IMR-90 (cell line): ENCODE measurements at regions not wholly inside any gene's neighbourhood (a gene's known extent, or its start where the extent isn't known, plus 50 kb on each side); places are given as distances from the start of the nearest gene placed in this dataset.

ENCODE experiments used
- ATAC-seq: fragments of 200-7000 bp; cut with Tn5 transposase; 2 replicates; pipeline ENCODE4 v1.9.1; 2020; ENCODE audit warnings: low read depth, mild to moderate bottlenecking, moderate library complexity
- BruUV-seq: library from RNA; stranded (reverse); fragments of 400-500 nt; replicated peaks from 2 replicates; lab custom pipeline; 2021; lab: Mats Ljungman, UMichigan
- CTCF ChIA-PET: fragments of 300-600 bp; formaldehyde crosslinking; extraction: SDS; loops from one replicate; lab custom pipeline; 2021; ENCODE audit warnings: antibody characterized with exemption; lab: Yijun Ruan, JAX
- POLR2A ChIA-PET: fragments of 300-600 bp; sonication (Branson Sonifier 250); formaldehyde crosslinking; loops from one replicate; lab custom pipeline; 2022; ENCODE audit warnings: antibody characterized with exemption; ENCODE audit not compliant: unreplicated experiment; lab: Charles Lee
- DNase-seq: peaks from one replicate; pipeline ENCODE4 v3.0.0; 2013
- H2AFZ ChIP-seq: replicated peaks from 2 replicates; pipeline ENCODE3; 2013; ENCODE audit warnings: low read length, mild to moderate bottlenecking; ENCODE audit not compliant: poor library complexity
- H2AK5ac ChIP-seq: 2 replicates; pipeline ENCODE4 v1.6.1; 2013; ENCODE audit warnings: low read depth, low read length, inconsistent platforms
- H2AK9ac ChIP-seq: replicated peaks from 2 replicates; pipeline ENCODE3; 2013; ENCODE audit warnings: mild to moderate bottlenecking, low read depth, low read length, moderate library complexity; ENCODE audit not compliant: poor library complexity
- H2BK120ac ChIP-seq: 2 replicates; pipeline ENCODE4 v1.6.1; 2013; ENCODE audit warnings: low read depth, low read length, inconsistent platforms
- H2BK15ac ChIP-seq: 3 replicates; pipeline ENCODE4 v1.6.1; 2013; ENCODE audit warnings: low read depth, low read length, inconsistent platforms
- H2BK20ac ChIP-seq: 2 replicates; pipeline ENCODE4 v1.6.1; 2013; ENCODE audit warnings: low read depth, mild to moderate bottlenecking, inconsistent platforms, low read length, moderate library complexity
- H2BK5ac ChIP-seq: 2 replicates; pipeline ENCODE4 v1.6.1; 2013; ENCODE audit warnings: mild to moderate bottlenecking, low read depth, low read length, inconsistent platforms; ENCODE audit not compliant: poor library complexity, severe bottlenecking
- H3K14ac ChIP-seq: replicated peaks from 2 replicates; pipeline ENCODE4 v1.6.1; 2013; ENCODE audit warnings: low read depth, low read length, inconsistent platforms
- H3K18ac ChIP-seq: 2 replicates; pipeline ENCODE4 v1.6.1; 2013; ENCODE audit warnings: low read depth, low read length, control low read depth
- H3K23ac ChIP-seq: 2 replicates; pipeline ENCODE4 v1.6.1; 2013; ENCODE audit warnings: low read depth, low read length, inconsistent platforms
- H3K27ac ChIP-seq: 2 replicates; pipeline ENCODE4 v1.5.1; 2013; ENCODE audit warnings: mild to moderate bottlenecking, control low read depth, low read length; ENCODE audit not compliant: insufficient read depth
- H3K27me3 ChIP-seq: 2 replicates; pipeline ENCODE4 v1.6.1; 2013; ENCODE audit warnings: low read length; ENCODE audit not compliant: control insufficient read depth, insufficient read depth
- H3K36me3 ChIP-seq: 2 replicates; pipeline ENCODE4 v1.6.1; 2013; ENCODE audit warnings: low read length, mixed read lengths; ENCODE audit not compliant: control insufficient read depth, insufficient read depth
- H3K4ac ChIP-seq: 2 replicates; pipeline ENCODE4 v1.6.1; 2013; ENCODE audit warnings: low read depth, low read length, inconsistent platforms
- H3K4me1 ChIP-seq: 2 replicates; pipeline ENCODE4 v1.6.1; 2013; ENCODE audit warnings: low read length, mixed read lengths; ENCODE audit not compliant: control insufficient read depth, insufficient read depth
- H3K4me2 ChIP-seq: 2 replicates; pipeline ENCODE4 v1.6.1; 2013; ENCODE audit warnings: low read depth, mild to moderate bottlenecking, control low read depth, low read length, moderate library complexity
- H3K4me3 ChIP-seq: 2 replicates; pipeline ENCODE4 v1.5.1; 2013; ENCODE audit warnings: low read depth, mild to moderate bottlenecking, control low read depth, low read length, moderate library complexity; ENCODE audit not compliant: insufficient read depth
- H3K56ac ChIP-seq: 2 replicates; pipeline ENCODE4 v1.6.1; 2013; ENCODE audit warnings: low read length, inconsistent platforms; ENCODE audit not compliant: insufficient read depth; ENCODE audit errors: extremely low read depth
- H3K79me1 ChIP-seq, 2 experiments: 2 replicates each; pipeline ENCODE4 v1.6.1; 2013; ENCODE audit warnings: low read length in 2 of 2, inconsistent platforms in 1 of 2, low read depth in 1 of 2
- H3K9ac ChIP-seq: 2 replicates; pipeline ENCODE4 v1.6.1; 2013; ENCODE audit warnings: low read depth, low read length, control low read depth
- H3K9me1 ChIP-seq: 2 replicates; pipeline ENCODE4 v1.6.1; 2013; ENCODE audit warnings: low read length, inconsistent platforms; ENCODE audit not compliant: insufficient read depth
- H3K9me3 ChIP-seq: 2 replicates; pipeline ENCODE4 v1.6.1; 2013; ENCODE audit warnings: low read length; ENCODE audit not compliant: control insufficient read depth, insufficient read depth
- H4K20me1 ChIP-seq: 2 replicates; pipeline ENCODE4 v1.6.1; 2013; ENCODE audit warnings: low read length, inconsistent platforms; ENCODE audit not compliant: insufficient read depth
- H4K5ac ChIP-seq: 2 replicates; pipeline ENCODE4 v1.6.1; 2013; ENCODE audit warnings: mild to moderate bottlenecking, low read depth, low read length, control low read depth
- H4K8ac ChIP-seq, 2 experiments: 2 replicates each; pipeline ENCODE4 v1.6.1; 2013; ENCODE audit warnings: low read depth in 2 of 2, low read length in 2 of 2, control low read depth in 1 of 2, inconsistent platforms in 1 of 2
- H4K91ac ChIP-seq: 2 replicates; pipeline ENCODE4 v1.6.1; 2013; ENCODE audit warnings: low read depth, low read length, inconsistent platforms; ENCODE audit not compliant: insufficient read depth
- BHLHE40 ChIP-seq: fragments of 150-350 bp; IDR thresholded peaks from 2 replicates; pipeline ENCODE4 v1.6.1; 2016; ENCODE audit warnings: mild to moderate bottlenecking, low read depth, low read length
- CEBPB ChIP-seq: IDR thresholded peaks from 2 replicates; pipeline ENCODE4 v1.6.1; 2012; ENCODE audit warnings: low read depth, low read length, improper control_type of control experiment
- CHD1 ChIP-seq: IDR thresholded peaks from 2 replicates; pipeline ENCODE4 v1.6.1; 2012; ENCODE audit warnings: low read depth, low read length, improper control_type of control experiment
- CTCF ChIP-seq: conservative IDR thresholded peaks from 2 replicates; pipeline ENCODE4 v1.5.1; 2012; ENCODE audit warnings: mild to moderate bottlenecking, low read depth, low read length, improper control_type of control experiment
- ELK1 ChIP-seq: fragments of 150-350 bp; IDR thresholded peaks from 2 replicates; pipeline ENCODE4 v1.6.1; 2016; ENCODE audit warnings: low read depth, mild to moderate bottlenecking, low read length, moderate library complexity, borderline replicate concordance
- FOS ChIP-seq: fragments of 150-350 bp; IDR thresholded peaks from 2 replicates; pipeline ENCODE4 v1.6.1; 2016; ENCODE audit warnings: low read depth, low read length
- MAFK ChIP-seq: IDR thresholded peaks from 2 replicates; pipeline ENCODE4 v1.6.1; 2012; ENCODE audit warnings: low read depth, low read length, improper control_type of control experiment
- MAZ ChIP-seq: IDR thresholded peaks from 2 replicates; pipeline ENCODE4 v1.6.1; 2012; ENCODE audit warnings: low read depth, mild to moderate bottlenecking, low read length, improper control_type of control experiment, moderate library complexity, borderline replicate concordance
- MXI1 ChIP-seq: IDR thresholded peaks from 2 replicates; pipeline ENCODE4 v1.6.1; 2012; ENCODE audit warnings: low read depth, mild to moderate bottlenecking, low read length, moderate library complexity, borderline replicate concordance
- NFE2L2 ChIP-seq: fragments of 150-350 bp; IDR thresholded peaks from 2 replicates; pipeline ENCODE4 v1.6.1; 2016; ENCODE audit warnings: low read depth, mild to moderate bottlenecking, low read length
- POLR2A ChIP-seq: IDR thresholded peaks from 2 replicates; pipeline ENCODE4 v1.6.1; 2012; ENCODE audit warnings: mild to moderate bottlenecking, low read depth, low read length
- RAD21 ChIP-seq: IDR thresholded peaks from 2 replicates; pipeline ENCODE4 v1.6.1; 2012; ENCODE audit warnings: low read length, improper control_type of control experiment
- RCOR1 ChIP-seq: IDR thresholded peaks from 2 replicates; pipeline ENCODE4 v1.6.1; 2012; ENCODE audit warnings: mild to moderate bottlenecking, low read length, improper control_type of control experiment; ENCODE audit not compliant: insufficient replicate concordance
- RFX5 ChIP-seq: IDR thresholded peaks from 2 replicates; pipeline ENCODE4 v1.8.0; 2012; ENCODE audit warnings: low read depth, mild to moderate bottlenecking, low read length, moderate library complexity
- USF2 ChIP-seq: fragments of 150-350 bp; IDR thresholded peaks from 2 replicates; pipeline ENCODE4 v1.6.1; 2017; ENCODE audit warnings: mild to moderate bottlenecking, antibody characterized with exemption, low read length, low read depth
- WGBS, 2 experiments: methylation state at CpG; one replicate each; pipeline versions ENCODE4 v1.1.5 to v1.1.7; 2013; ENCODE audit warnings: missing lambda C conversion rate in 2 of 2; ENCODE audit not compliant: insufficient read length in 1 of 2; ENCODE audit errors: extremely low coverage in 2 of 2; 5-methylcytosine and 5-hydroxymethylcytosine counted together
- dilution Hi-C: fragments of 300-500 bp; cut with HindIII; formaldehyde crosslinking; loops from one replicate; pipeline ENCODE4 v1.14.3; 2018; ENCODE audit warnings: low sequenced_read_pairs; ENCODE audit not compliant: unreplicated experiment
- in situ Hi-C: fragments of 300-500 bp; cut with MboI; formaldehyde crosslinking; loops from 3 replicates; pipeline ENCODE4 v1.14.3; 2019; ENCODE audit warnings: low sequenced_read_pairs, inconsistent platforms, mixed read lengths
- intact Hi-C: fragments of 100-400 bp; cut with micrococcal nuclease; formaldehyde crosslinking; loops from 2 replicates; pipeline ENCODE4 v1.10.0; 2022

GRCh38 chr1:103467100-103467499 lies 58.4 kb upstream of the RNPC3 start:
- H4K5ac ChIP-seq, result no peak overlapping the region
- dilution Hi-C loops (no loop called here), in situ Hi-C loops (no loop called here), intact Hi-C loops (loop anchor here (10.0 kb wide), 1 partner anchor 492 kb away; no protein-coding TSS in a partner anchor)
- ATAC-seq (no peak), DNase-seq (no peak)
- no peak overlapping the region for H3K23ac ChIP-seq
- no peak overlapping the region for H3K27ac ChIP-seq
- no peak overlapping the region for H3K56ac ChIP-seq
- H4K8ac ChIP-seq, result no peak overlapping the region
- TF ChIP-seq FOS (no peak), ELK1 (no peak), RCOR1 (no peak), USF2 (no peak), CEBPB (no peak), CTCF (no peak), BHLHE40 (no peak), NFE2L2 (no peak), MAFK (no peak), RAD21 (no peak), RFX5 (no peak), MXI1 (no peak), POLR2A (no peak), MAZ (no peak), CHD1 (no peak)
- H3K79me1 ChIP-seq, result no peaks in the 10 kb centered on the region
- H2AFZ ChIP-seq, result no peak overlapping the region
- no peaks in the 10 kb centered on the region for H3K9me3 ChIP-seq
- no peak overlapping the region for H3K14ac ChIP-seq
- H2AK5ac ChIP-seq, result no peak overlapping the region
- H2BK20ac ChIP-seq, result no peak overlapping the region
- no peak overlapping the region for H3K4me2 ChIP-seq
- H4K91ac ChIP-seq, result no peak overlapping the region
- POLR2A ChIA-PET, result no interaction called here
- H3K9ac ChIP-seq, result no peak overlapping the region
- no peak overlapping the region for H2BK120ac ChIP-seq
- CTCF ChIA-PET, result no interaction called here
- no peak overlapping the region for H3K4me3 ChIP-seq
- H3K4me1 ChIP-seq, result no peaks in the 10 kb centered on the region
- WGBS, 2 experiments, result 33% methylated on average over 1 of the region's 3 CpGs; no CpG with 5 or more reads in 1 of the 2 experiments
- no peak overlapping the region for H3K18ac ChIP-seq
- BruUV-seq, result no TSS peak
- no peaks in the 10 kb centered on the region for H3K27me3 ChIP-seq
- no peak overlapping the region for H3K4ac ChIP-seq
- no peak overlapping the region for H2BK15ac ChIP-seq
- H3K9me1 ChIP-seq, result no peaks in the 10 kb centered on the region
- H4K20me1 ChIP-seq, result no peaks in the 10 kb centered on the region
- no peak overlapping the region for H2BK5ac ChIP-seq
- H3K36me3 ChIP-seq, result no peaks in the 10 kb centered on the region
- H2AK9ac ChIP-seq, result no peak overlapping the region
